ENCODE measurements at regions not wholly inside any gene's neighbourhood (a gene's known extent, or its start where the extent isn't known, plus 50 kb on each side); places are given as distances from the start of the nearest gene placed in this dataset.

DNA sequence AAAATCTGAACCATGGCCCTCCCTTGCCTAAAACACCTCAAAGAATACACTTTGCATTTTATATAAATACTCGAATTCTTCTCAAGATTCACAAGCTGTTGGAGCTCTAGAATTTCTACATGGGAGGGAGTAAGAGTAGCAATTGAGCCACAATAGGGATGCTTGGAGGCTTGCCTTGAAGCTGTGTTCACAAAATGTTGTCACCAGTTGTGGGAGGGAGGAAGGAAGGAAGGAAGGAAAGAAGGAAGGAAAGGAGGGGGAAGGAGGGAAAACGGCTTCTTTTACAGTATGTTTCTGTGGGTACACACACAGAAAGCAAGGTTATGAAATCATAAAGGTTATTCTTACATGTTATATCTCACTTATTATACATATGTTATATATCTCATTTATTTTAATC lies 128.6 kb upstream of the PEG3 start:
- peaks cover 0 to 3% (median 0%) of the 10 kb centered on the region in 3 donors for H3K9me3 ChIP-seq (ENCODE audit: control insufficient read depth in 2 of 3, insufficient read depth in 1 of 3, low read length in 3 of 3)
- TF ChIP-seq, protein P1, sequence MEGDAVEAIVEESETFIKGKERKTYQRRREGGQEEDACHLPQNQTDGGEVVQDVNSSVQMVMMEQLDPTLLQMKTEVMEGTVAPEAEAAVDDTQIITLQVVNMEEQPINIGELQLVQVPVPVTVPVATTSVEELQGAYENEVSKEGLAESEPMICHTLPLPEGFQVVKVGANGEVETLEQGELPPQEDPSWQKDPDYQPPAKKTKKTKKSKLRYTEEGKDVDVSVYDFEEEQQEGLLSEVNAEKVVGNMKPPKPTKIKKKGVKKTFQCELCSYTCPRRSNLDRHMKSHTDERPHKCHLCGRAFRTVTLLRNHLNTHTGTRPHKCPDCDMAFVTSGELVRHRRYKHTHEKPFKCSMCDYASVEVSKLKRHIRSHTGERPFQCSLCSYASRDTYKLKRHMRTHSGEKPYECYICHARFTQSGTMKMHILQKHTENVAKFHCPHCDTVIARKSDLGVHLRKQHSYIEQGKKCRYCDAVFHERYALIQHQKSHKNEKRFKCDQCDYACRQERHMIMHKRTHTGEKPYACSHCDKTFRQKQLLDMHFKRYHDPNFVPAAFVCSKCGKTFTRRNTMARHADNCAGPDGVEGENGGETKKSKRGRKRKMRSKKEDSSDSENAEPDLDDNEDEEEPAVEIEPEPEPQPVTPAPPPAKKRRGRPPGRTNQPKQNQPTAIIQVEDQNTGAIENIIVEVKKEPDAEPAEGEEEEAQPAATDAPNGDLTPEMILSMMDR (IDR thresholded peaks at IDR 0.05; ENCODE audit: borderline replicate concordance, extremely low read depth, insufficient read depth): no peak

GRCh38 chr19:56969759-56970178 lies 129.2 kb upstream of the PEG3 start:
- TF ChIP-seq, protein P1 (IDR thresholded peaks at IDR 0.05; ENCODE audit: borderline replicate concordance, extremely low read depth, insufficient read depth): no peak
- Histone ChIP-seq H3K9ac (ENCODE audit: low read length in 3 of 3) (no peak overlapping the region), H3K4me3 (ENCODE audit: low read length in 3 of 3) (no peak overlapping the region), H3K9me3 (ENCODE audit: control insufficient read depth in 2 of 3, insufficient read depth in 1 of 3, low read length in 3 of 3) (peaks cover 0 to 3% (median 0%) of the 10 kb centered on the region in 3 donors), H3K36me3 (ENCODE audit: control insufficient read depth in 2 of 3, insufficient read depth in 3 of 3, low read length in 3 of 3) (no peaks in the 10 kb centered on the region), H3K27me3 (ENCODE audit: control insufficient read depth, insufficient read depth, low read length) (no peaks in the 10 kb centered on the region), H3K4me1 (ENCODE audit: control insufficient read depth in 2 of 3, insufficient read depth in 2 of 3, low read depth in 1 of 3, low read length in 3 of 3) (peaks cover 0 to 21% (median 4%) of the 10 kb centered on the region in 3 donors), H3K27ac (ENCODE audit: low read depth in 2 of 2, low read length in 2 of 2) (no peak overlapping the region)
- FAIRE-seq (no peak), DNase-seq (peak in 3 of 5 donors; percentile 58 to 90 (median 83))
- intact Hi-C loops (cut with DNase I): no loop called here

More for the DNA sequence above, 128.6 kb upstream of the PEG3 start:
- no peak overlapping the region for H3K9ac ChIP-seq (ENCODE audit: low read length in 3 of 3)
- peaks cover 0 to 21% (median 4%) of the 10 kb centered on the region in 3 donors for H3K4me1 ChIP-seq (ENCODE audit: control insufficient read depth in 2 of 3, insufficient read depth in 2 of 3, low read depth in 1 of 3, low read length in 3 of 3)
- intact Hi-C loops (cut with DNase I): no loop called here
- no peaks in the 10 kb centered on the region for H3K36me3 ChIP-seq (ENCODE audit: control insufficient read depth in 2 of 3, insufficient read depth in 3 of 3, low read length in 3 of 3)
- no peak overlapping the region for H3K27ac ChIP-seq (ENCODE audit: low read depth in 2 of 2, low read length in 2 of 2)
- no peaks in the 10 kb centered on the region for H3K27me3 ChIP-seq (ENCODE audit: control insufficient read depth, insufficient read depth, low read length)
- FAIRE-seq (no peak), DNase-seq (no peak)
- H3K4me3 ChIP-seq (ENCODE audit: low read length in 3 of 3): no peak overlapping the region

- no peak overlapping the region for H3K4me3 ChIP-seq (ENCODE audit: low read length in 3 of 3)
- H3K9me3 ChIP-seq (ENCODE audit: control insufficient read depth in 2 of 3, insufficient read depth in 1 of 3, low read length in 3 of 3): peaks cover 0 to 3% (median 0%) of the 10 kb centered on the region in 3 donors
- FAIRE-seq (no peak), DNase-seq (peak in 2 of 5 donors; percentile 49 to 53)
- no peak overlapping the region for H3K9ac ChIP-seq (ENCODE audit: low read length in 3 of 3)
- TF ChIP-seq, protein P1 (IDR thresholded peaks at IDR 0.05; ENCODE audit: borderline replicate concordance, extremely low read depth, insufficient read depth): no peak
- H3K36me3 ChIP-seq (ENCODE audit: control insufficient read depth in 2 of 3, insufficient read depth in 3 of 3, low read length in 3 of 3): no peaks in the 10 kb centered on the region
- peaks cover 0 to 25% (median 4%) of the 10 kb centered on the region in 3 donors for H3K4me1 ChIP-seq (ENCODE audit: control insufficient read depth in 2 of 3, insufficient read depth in 2 of 3, low read depth in 1 of 3, low read length in 3 of 3)
- H3K27me3 ChIP-seq (ENCODE audit: control insufficient read depth, insufficient read depth, low read length): no peaks in the 10 kb centered on the region
- no peak overlapping the region for H3K27ac ChIP-seq (ENCODE audit: low read depth in 2 of 2, low read length in 2 of 2)
- intact Hi-C loops (cut with DNase I): no loop called here
Observed at GRCh38 chr19:56971230-56971629, 130.7 kb upstream of the PEG3 start.

Measured in kidney (tissue), 13 donors.